ENCODE measurements at regions not wholly inside any gene's neighbourhood (a gene's known extent, or its start where the extent isn't known, plus 50 kb on each side); places are given as distances from the start of the nearest gene placed in this dataset.

DNA sequence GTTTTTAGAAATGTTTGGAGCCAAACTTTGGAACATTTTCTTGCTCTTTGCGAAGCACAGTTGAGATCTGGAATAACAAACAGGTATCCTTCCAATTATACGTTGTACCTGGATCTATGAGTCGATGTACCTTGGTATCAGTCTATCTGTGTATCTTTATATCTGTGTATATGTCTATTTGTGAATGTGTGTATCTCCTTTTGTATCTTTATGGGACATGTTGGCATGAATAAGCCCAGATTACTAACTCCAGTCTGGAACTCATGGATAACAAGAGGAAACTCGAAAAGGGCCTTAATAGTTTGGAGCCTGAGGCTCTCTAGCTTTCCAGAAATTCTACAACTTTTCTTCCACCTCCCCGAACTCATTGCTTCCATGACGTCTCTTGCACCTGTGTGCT, 490.0 kb downstream of the GATA3 start:
- Mint-ChIP-seq H3K9me3 (peaks cover 0 to 9% (median 4%) of the 10 kb centered on the region in 3 donors), H3K4me1 (peaks cover 7 to 13% (median 11%) of the 10 kb centered on the region in 3 donors), H3K27ac (no peak overlapping the region), H3K36me3 (no peaks in the 10 kb centered on the region), H3K4me3 (no peak overlapping the region), H3K27me3 (peaks cover 1 to 2% of the 10 kb centered on the region in 2 donors)
- ATAC-seq (replicated peaks in 1 of 4), result no peak
- Histone ChIP-seq H3K27me3 (replicated peaks in 1 of 2; ENCODE audit: control insufficient read depth in 2 of 2, extremely low read depth in 1 of 2, insufficient read depth in 2 of 2, low read length in 1 of 2) (no peaks in the 10 kb centered on the region), H3K4me3 (ENCODE audit: control insufficient read depth in 1 of 2, extremely low read depth in 1 of 2, low read length in 1 of 2) (no peak overlapping the region), H3K4me1 (ENCODE audit: control insufficient read depth in 1 of 2, extremely low read depth in 1 of 2, insufficient read depth in 2 of 2, low read length in 2 of 2) (peaks cover 0 to 2% of the 10 kb centered on the region in 2 experiments), H3K27ac (ENCODE audit: low read length) (no peak overlapping the region), H3K36me3 (ENCODE audit: control insufficient read depth in 2 of 2, extremely low read depth in 1 of 2, insufficient read depth in 1 of 2, low read length in 1 of 2) (no peaks in the 10 kb centered on the region), H3K9me3 (no peaks in the 10 kb centered on the region)
- WGBS (ENCODE audit: insufficient coverage), result 100% methylated on average over 3 of the region's 6 CpGs
- DNase-seq, result no peak
- CTCF ChIA-PET, result no interaction called here
- POLR2A ChIA-PET, result no interaction called here

DNA sequence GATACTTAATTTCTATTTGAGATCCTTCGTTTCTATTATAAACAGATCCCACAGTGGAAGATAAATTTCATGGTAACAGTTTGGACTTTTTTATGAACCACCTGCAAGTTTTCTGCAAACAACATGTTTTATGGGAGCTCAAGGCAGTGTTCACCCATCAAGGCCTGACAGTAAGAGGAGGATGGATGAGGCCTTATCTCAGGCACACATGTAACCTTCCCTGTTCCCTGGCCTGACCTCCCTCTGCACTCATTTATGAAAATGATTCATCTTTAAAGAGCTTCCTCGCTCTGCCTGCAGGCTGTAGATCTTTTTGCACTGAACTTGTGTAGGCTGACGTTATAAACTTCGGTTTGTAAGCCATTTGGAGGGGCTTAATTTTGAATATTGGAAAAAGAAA, 500.1 kb downstream of the GATA3 start:
- Mint-ChIP-seq H3K4me3 (no peak overlapping the region), H3K9me3 (no peaks in the 10 kb centered on the region), H3K27ac (no peak overlapping the region), H3K4me1 (no peaks in the 10 kb centered on the region), H3K36me3 (no peaks in the 10 kb centered on the region), H3K27me3 (peaks cover 13 to 26% of the 10 kb centered on the region in 2 donors)
- no CpG with 5 or more reads among the region's 4 CpGs for WGBS (ENCODE audit: insufficient coverage)
- DNase-seq, result no peak
- POLR2A ChIA-PET, result no interaction called here
- H3K27ac ChIP-seq (ENCODE audit: low read length), result no peak overlapping the region
- no peaks in the 10 kb centered on the region for H3K4me1 ChIP-seq (ENCODE audit: control insufficient read depth in 1 of 2, extremely low read depth in 1 of 2, insufficient read depth in 2 of 2, low read length in 2 of 2)
- no peak overlapping the region for H3K4me3 ChIP-seq (ENCODE audit: control insufficient read depth in 1 of 2, extremely low read depth in 1 of 2, low read length in 1 of 2)
- H3K27me3 ChIP-seq (replicated peaks in 1 of 2; ENCODE audit: control insufficient read depth in 2 of 2, extremely low read depth in 1 of 2, insufficient read depth in 2 of 2, low read length in 1 of 2), result no peaks in the 10 kb centered on the region
- no peak for ATAC-seq (replicated peaks in 1 of 4)
- H3K36me3 ChIP-seq (ENCODE audit: control insufficient read depth in 2 of 2, extremely low read depth in 1 of 2, insufficient read depth in 1 of 2, low read length in 1 of 2), result no peaks in the 10 kb centered on the region
- H3K9me3 ChIP-seq, result no peaks in the 10 kb centered on the region
- CTCF ChIA-PET, result no interaction called here

DNA sequence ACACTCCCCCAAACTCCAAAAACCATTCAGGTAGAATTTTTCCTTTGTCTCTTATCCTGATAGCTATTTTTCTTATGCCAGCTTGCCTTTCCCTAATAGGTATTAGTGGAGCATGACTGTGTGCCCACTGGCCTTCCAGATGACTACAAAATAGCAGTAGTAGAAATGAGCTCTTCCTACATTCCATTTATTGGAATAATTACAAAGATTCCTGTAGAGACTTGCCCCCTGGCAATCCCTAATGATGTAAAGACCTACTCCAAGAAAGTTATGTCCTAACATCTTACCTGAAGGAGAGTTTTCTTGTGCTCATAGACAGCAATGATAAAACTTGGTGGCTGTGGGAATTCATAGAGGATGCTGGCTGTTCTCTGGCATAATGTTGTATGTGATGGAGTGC, 501.8 kb downstream of the GATA3 start:
- Mint-ChIP-seq H3K36me3 (no peaks in the 10 kb centered on the region), H3K27ac (no peak overlapping the region), H3K9me3 (no peaks in the 10 kb centered on the region), H3K27me3 (peaks cover 11 to 22% of the 10 kb centered on the region in 2 donors), H3K4me3 (no peak overlapping the region), H3K4me1 (no peaks in the 10 kb centered on the region)
- Histone ChIP-seq H3K27me3 (replicated peaks in 1 of 2; ENCODE audit: control insufficient read depth in 2 of 2, extremely low read depth in 1 of 2, insufficient read depth in 2 of 2, low read length in 1 of 2) (no peaks in the 10 kb centered on the region), H3K36me3 (ENCODE audit: control insufficient read depth in 2 of 2, extremely low read depth in 1 of 2, insufficient read depth in 1 of 2, low read length in 1 of 2) (no peaks in the 10 kb centered on the region), H3K9me3 (no peaks in the 10 kb centered on the region), H3K4me1 (ENCODE audit: control insufficient read depth in 1 of 2, extremely low read depth in 1 of 2, insufficient read depth in 2 of 2, low read length in 2 of 2) (no peaks in the 10 kb centered on the region), H3K4me3 (ENCODE audit: control insufficient read depth in 1 of 2, extremely low read depth in 1 of 2, low read length in 1 of 2) (no peak overlapping the region), H3K27ac (ENCODE audit: low read length) (no peak overlapping the region)
- POLR2A ChIA-PET, result no interaction called here
- CTCF ChIA-PET, result interaction anchor here in 1 of 2 donors (0.6 to 1.0 kb wide), 2 partner anchors 620 to 945 kb away, joined by 3 to 5 read pairs; no protein-coding TSS in a partner anchor
- ATAC-seq (replicated peaks in 1 of 4) (no peak), DNase-seq (no peak)

DNA sequence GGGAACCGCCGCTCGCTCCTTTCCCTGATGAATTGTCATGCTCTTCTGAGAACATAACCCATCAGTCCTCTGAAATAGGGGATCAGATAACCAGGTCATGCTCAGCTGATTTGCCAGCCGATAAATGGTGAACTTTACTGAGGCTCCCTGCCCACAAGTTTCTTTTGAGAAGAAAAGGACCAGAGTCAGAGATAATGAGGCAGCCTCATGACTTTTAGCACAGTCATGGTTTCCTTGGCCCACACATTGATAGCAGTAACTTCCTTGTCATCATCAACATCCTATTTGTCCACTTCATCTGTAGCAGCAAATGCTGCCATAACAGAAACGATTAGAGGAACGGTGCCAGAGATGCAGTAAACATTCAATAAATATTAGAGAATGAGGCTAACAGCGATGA, 509.0 kb downstream of the GATA3 start:
- Mint-ChIP-seq H3K36me3 (no peaks in the 10 kb centered on the region), H3K27me3 (peaks cover 3 to 20% of the 10 kb centered on the region in 2 donors), H3K9me3 (no peaks in the 10 kb centered on the region), H3K4me3 (no peak overlapping the region), H3K27ac (no peak overlapping the region), H3K4me1 (no peaks in the 10 kb centered on the region)
- no peak overlapping the region for H3K4me3 ChIP-seq (ENCODE audit: control insufficient read depth in 1 of 2, extremely low read depth in 1 of 2, low read length in 1 of 2)
- no peaks in the 10 kb centered on the region for H3K9me3 ChIP-seq
- no peaks in the 10 kb centered on the region for H3K4me1 ChIP-seq (ENCODE audit: control insufficient read depth in 1 of 2, extremely low read depth in 1 of 2, insufficient read depth in 2 of 2, low read length in 2 of 2)
- H3K36me3 ChIP-seq (ENCODE audit: control insufficient read depth in 2 of 2, extremely low read depth in 1 of 2, insufficient read depth in 1 of 2, low read length in 1 of 2), result no peaks in the 10 kb centered on the region
- POLR2A ChIA-PET, result no interaction called here
- H3K27me3 ChIP-seq (replicated peaks in 1 of 2; ENCODE audit: control insufficient read depth in 2 of 2, extremely low read depth in 1 of 2, insufficient read depth in 2 of 2, low read length in 1 of 2), result no peaks in the 10 kb centered on the region
- CTCF ChIA-PET, result no interaction called here
- 89% methylated on average over 5 of the region's 7 CpGs for WGBS (ENCODE audit: insufficient coverage)
- peak in 1 of 35 experiments; percentile 0 for DNase-seq
- H3K27ac ChIP-seq (ENCODE audit: low read length), result no peak overlapping the region
- no peak for ATAC-seq (replicated peaks in 1 of 4)

DNA sequence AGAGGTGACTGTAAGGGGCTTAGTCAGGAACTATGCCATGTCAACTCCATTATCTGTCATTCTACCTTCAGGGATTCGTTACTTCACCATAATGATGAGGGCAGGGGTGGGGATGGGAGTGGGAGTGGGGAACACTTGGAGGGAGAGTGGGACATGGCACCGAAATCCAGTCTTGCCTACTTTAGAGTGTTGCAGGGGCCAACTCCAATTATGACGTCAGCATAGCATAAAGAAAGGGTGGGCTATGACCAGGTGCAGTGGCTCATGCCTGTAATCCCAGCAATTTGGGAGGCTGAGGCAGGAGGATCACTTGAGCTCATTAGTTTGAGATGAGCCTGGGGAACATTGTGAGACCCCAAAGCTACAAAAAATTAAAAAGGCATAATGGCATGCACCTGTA, 512.2 kb downstream of the GATA3 start:
- Mint-ChIP-seq H3K4me3 (no peak overlapping the region), H3K27me3 (peaks cover 10 to 30% of the 10 kb centered on the region in 2 donors), H3K4me1 (no peaks in the 10 kb centered on the region), H3K36me3 (no peaks in the 10 kb centered on the region), H3K27ac (no peak overlapping the region), H3K9me3 (no peaks in the 10 kb centered on the region)
- ChIA-PET CTCF (no interaction called here), POLR2A (no interaction called here)
- Histone ChIP-seq H3K27ac (ENCODE audit: low read length) (no peak overlapping the region), H3K4me1 (ENCODE audit: control insufficient read depth in 1 of 2, extremely low read depth in 1 of 2, insufficient read depth in 2 of 2, low read length in 2 of 2) (no peaks in the 10 kb centered on the region), H3K27me3 (replicated peaks in 1 of 2; ENCODE audit: control insufficient read depth in 2 of 2, extremely low read depth in 1 of 2, insufficient read depth in 2 of 2, low read length in 1 of 2) (no peaks in the 10 kb centered on the region), H3K9me3 (no peaks in the 10 kb centered on the region), H3K36me3 (ENCODE audit: control insufficient read depth in 2 of 2, extremely low read depth in 1 of 2, insufficient read depth in 1 of 2, low read length in 1 of 2) (no peaks in the 10 kb centered on the region), H3K4me3 (ENCODE audit: control insufficient read depth in 1 of 2, extremely low read depth in 1 of 2, low read length in 1 of 2) (no peak overlapping the region)
- DNase-seq (no peak), ATAC-seq (replicated peaks in 1 of 4) (no peak)
- 91% methylated on average over 2 of the region's 3 CpGs for WGBS (ENCODE audit: insufficient coverage)

DNA sequence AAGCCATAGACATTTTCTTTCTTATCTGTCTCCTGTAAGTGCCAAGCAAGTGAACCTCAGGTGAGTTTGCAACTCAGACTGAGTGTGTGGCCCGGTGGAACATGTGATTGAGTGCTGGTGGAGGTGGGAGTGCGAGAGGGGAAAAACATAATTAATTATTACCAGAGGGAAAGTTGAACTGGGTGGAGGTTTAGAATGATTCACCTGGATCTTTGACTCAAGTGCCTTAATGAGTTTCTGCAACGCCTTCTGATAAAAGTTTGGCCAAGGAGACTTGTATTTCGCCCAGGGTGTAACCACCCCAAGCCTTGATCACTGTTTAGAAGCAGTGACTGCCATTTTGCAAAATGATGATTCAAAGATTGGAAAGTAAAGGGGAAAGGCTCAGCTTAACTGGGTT, 513.9 kb downstream of the GATA3 start:
- H3K27ac Mint-ChIP-seq, result no peak overlapping the region
- no peaks in the 10 kb centered on the region for H3K4me1 ChIP-seq (ENCODE audit: control insufficient read depth in 1 of 2, extremely low read depth in 1 of 2, insufficient read depth in 2 of 2, low read length in 2 of 2)
- no peaks in the 10 kb centered on the region for H3K9me3 ChIP-seq
- H3K27me3 Mint-ChIP-seq, result peaks cover 15 to 36% of the 10 kb centered on the region in 2 donors
- no peaks in the 10 kb centered on the region for H3K27me3 ChIP-seq (replicated peaks in 1 of 2; ENCODE audit: control insufficient read depth in 2 of 2, extremely low read depth in 1 of 2, insufficient read depth in 2 of 2, low read length in 1 of 2)
- no peak for DNase-seq
- ChIA-PET POLR2A (no interaction called here), CTCF (interaction anchor here in 1 of 2 donors (0.6 to 0.7 kb wide), 4 partner anchors 120 to 1493 kb away, joined by 3 to 4 read pairs (median 4); no protein-coding TSS in a partner anchor)
- no peaks in the 10 kb centered on the region for H3K36me3 ChIP-seq (ENCODE audit: control insufficient read depth in 2 of 2, extremely low read depth in 1 of 2, insufficient read depth in 1 of 2, low read length in 1 of 2)
- no peaks in the 10 kb centered on the region for H3K9me3 Mint-ChIP-seq
- no peak overlapping the region for H3K27ac ChIP-seq (ENCODE audit: low read length)
- H3K4me1 Mint-ChIP-seq, result no peaks in the 10 kb centered on the region
- ATAC-seq (replicated peaks in 1 of 4), result no peak
- no peaks in the 10 kb centered on the region for H3K36me3 Mint-ChIP-seq
- WGBS (ENCODE audit: insufficient coverage), result 71% methylated on average over 2 of the region's 4 CpGs
- no peak overlapping the region for H3K4me3 ChIP-seq (ENCODE audit: control insufficient read depth in 1 of 2, extremely low read depth in 1 of 2, low read length in 1 of 2)
- H3K4me3 Mint-ChIP-seq, result no peak overlapping the region

DNA sequence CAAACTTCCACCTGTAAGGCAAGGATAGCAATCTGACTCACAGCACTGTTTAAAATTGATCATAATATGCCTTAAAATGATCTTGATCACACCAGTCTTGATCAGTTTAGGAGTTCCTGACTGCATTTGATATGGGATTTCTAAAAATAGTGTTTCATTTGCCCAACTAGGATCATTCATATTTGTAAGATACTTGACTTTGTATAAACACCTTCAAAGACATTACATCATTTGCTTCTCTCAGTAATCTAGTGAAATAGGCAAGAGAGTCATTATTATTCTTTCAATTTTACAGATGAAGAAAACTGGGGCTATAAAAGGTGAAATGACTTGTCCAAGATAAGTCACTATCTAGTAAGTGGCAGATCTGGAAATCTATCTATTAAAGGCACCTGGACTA, 521.1 kb downstream of the GATA3 start:
- DNase-seq, result no peak
- no peaks in the 10 kb centered on the region for H3K4me1 ChIP-seq (ENCODE audit: control insufficient read depth in 1 of 2, extremely low read depth in 1 of 2, insufficient read depth in 2 of 2, low read length in 2 of 2)
- Mint-ChIP-seq H3K27me3 (peaks cover 19 to 43% of the 10 kb centered on the region in 2 donors), H3K27ac (no peak overlapping the region), H3K4me3 (no peak overlapping the region), H3K4me1 (peaks cover 0 to 1% (median 1%) of the 10 kb centered on the region in 3 donors), H3K9me3 (no peaks in the 10 kb centered on the region), H3K36me3 (no peaks in the 10 kb centered on the region)
- POLR2A ChIA-PET, result no interaction called here
- no peaks in the 10 kb centered on the region for H3K9me3 ChIP-seq
- H3K27me3 ChIP-seq (replicated peaks in 1 of 2; ENCODE audit: control insufficient read depth in 2 of 2, extremely low read depth in 1 of 2, insufficient read depth in 2 of 2, low read length in 1 of 2), result peaks cover 0 to 2% of the 10 kb centered on the region in 2 experiments
- no peaks in the 10 kb centered on the region for H3K36me3 ChIP-seq (ENCODE audit: control insufficient read depth in 2 of 2, extremely low read depth in 1 of 2, insufficient read depth in 1 of 2, low read length in 1 of 2)
- H3K27ac ChIP-seq (ENCODE audit: low read length), result no peak overlapping the region
- H3K4me3 ChIP-seq (ENCODE audit: control insufficient read depth in 1 of 2, extremely low read depth in 1 of 2, low read length in 1 of 2), result no peak overlapping the region
- ATAC-seq (replicated peaks in 1 of 4), result no peak
- CTCF ChIA-PET, result no interaction called here
